Endothelial cell of umbilical vein (primary cell): ENCODE measurements at regions not wholly inside any gene's neighbourhood (a gene's known extent, or its start where the extent isn't known, plus 50 kb on each side); places are given as distances from the start of the nearest gene placed in this dataset.

ENCODE experiments used
- BruUV-seq: library from RNA; stranded (reverse); fragments of 400-500 nt; replicated peaks from 2 replicates; lab custom pipeline; 2021; lab: Mats Ljungman, UMichigan
- CTCF ChIA-PET: fragments of 300-600, 350-600 bp; sonication (Branson Sonifier 250); formaldehyde crosslinking; loops from one replicate; lab custom pipeline; 2021; ENCODE audit warnings: antibody characterized with exemption, inconsistent platforms; lab: Charles Lee
- POLR2A ChIA-PET: fragments of 300-600, 350-600 bp; sonication (Branson Sonifier 250); formaldehyde crosslinking; loops from one replicate; lab custom pipeline; 2021; ENCODE audit warnings: antibody characterized with exemption, inconsistent platforms; lab: Charles Lee
- DNase-seq: peaks from one replicate; pipeline ENCODE4 v3.0.0-alpha.2; 2011; ENCODE audit warnings: low read depth, low spot score
- FAIRE-seq: peaks from 2 replicates; lab custom pipeline; 2011; peaks lifted over from hg19 to GRCh38; lab: Jason Lieb, UNC
- H2AFZ ChIP-seq: 2 replicates; pipeline ENCODE4 v1.6.0; 2012; ENCODE audit warnings: low read depth, low read length, control low read depth, inconsistent platforms
- H3K27ac ChIP-seq: 2 replicates; pipeline ENCODE4 v1.5.1; 2011; ENCODE audit warnings: low read depth, mild to moderate bottlenecking, control low read depth, low read length, moderate library complexity; ENCODE audit not compliant: insufficient read depth
- H3K27me3 ChIP-seq, 2 experiments: 2 replicates each; pipeline versions ENCODE4 v1.6.0 to v1.6.1; 2011; ENCODE audit warnings: low read length in 2 of 2, mixed read lengths in 1 of 2; ENCODE audit not compliant: control insufficient read depth in 2 of 2, insufficient read depth in 2 of 2
- H3K36me3 ChIP-seq, 2 experiments: 2 replicates in 1 of 2; 3 replicates in 1 of 2; pipeline ENCODE4 v1.5.1; 2011; ENCODE audit warnings: low read length in 2 of 2, mild to moderate bottlenecking in 1 of 2, moderate library complexity in 1 of 2; ENCODE audit not compliant: control insufficient read depth in 2 of 2, insufficient read depth in 2 of 2; ENCODE audit errors: extremely low read depth in 1 of 2
- H3K4me1 ChIP-seq: 3 replicates; pipeline ENCODE4 v1.5.1; 2011; ENCODE audit warnings: mild to moderate bottlenecking, low read length; ENCODE audit not compliant: control insufficient read depth, insufficient read depth; ENCODE audit errors: extremely low read depth
- H3K4me2 ChIP-seq: 2 replicates; pipeline ENCODE4 v1.6.1; 2011; ENCODE audit warnings: low read length, control low read depth, mixed read lengths; ENCODE audit not compliant: insufficient read depth
- H3K4me3 ChIP-seq, 3 experiments: fragments of 200-600 bp in 1 of 3; sonication (generic), shearing (Covaris generic) in 1 of 3; replicated peaks in 1 of 3; 2 replicates each; pipeline ENCODE4 v1.5.1; 2011 to 2016; ENCODE audit warnings: control low read depth in 3 of 3, low read length in 3 of 3, mild to moderate bottlenecking in 2 of 3, inconsistent platforms in 1 of 3, low read depth in 1 of 3, moderate library complexity in 1 of 3; ENCODE audit not compliant: insufficient read depth in 1 of 3
- H3K79me2 ChIP-seq: 2 replicates; pipeline ENCODE4 v1.6.0; 2012; ENCODE audit warnings: low read length, inconsistent platforms; ENCODE audit not compliant: control insufficient read depth, insufficient read depth
- H3K9ac ChIP-seq: replicated peaks from 2 replicates; pipeline ENCODE3; 2011; ENCODE audit warnings: low read length, control low read depth; ENCODE audit not compliant: insufficient read depth; ENCODE audit errors: extremely low read depth
- H3K9me1 ChIP-seq: replicated peaks from 3 replicates; pipeline ENCODE4 v1.6.0; 2011; ENCODE audit warnings: mild to moderate bottlenecking, low read length; ENCODE audit not compliant: control insufficient read depth, insufficient read depth; ENCODE audit errors: extremely low read depth
- H3K9me3 ChIP-seq: replicated peaks from 2 replicates; pipeline ENCODE4 v1.5.1; 2012; ENCODE audit warnings: low read length, inconsistent platforms; ENCODE audit not compliant: control insufficient read depth, insufficient read depth
- H4K20me1 ChIP-seq: replicated peaks from 2 replicates; pipeline ENCODE3; 2011; ENCODE audit warnings: mild to moderate bottlenecking, low read length; ENCODE audit not compliant: control insufficient read depth, insufficient read depth; ENCODE audit errors: extremely low read depth
- EZH2 ChIP-seq: IDR thresholded peaks from 2 replicates; pipeline ENCODE4 v1.6.1; 2012; ENCODE audit warnings: borderline replicate concordance, low read depth, mild to moderate bottlenecking, moderate library complexity, low read length, inconsistent platforms; ENCODE audit not compliant: severe bottlenecking
- FOS ChIP-seq: IDR thresholded peaks from 2 replicates; pipeline ENCODE4 v1.6.1; 2011; ENCODE audit warnings: mild to moderate bottlenecking, low read length, moderate library complexity, borderline replicate concordance; ENCODE audit not compliant: insufficient read depth
- GATA2 ChIP-seq: IDR thresholded peaks from 2 replicates; pipeline ENCODE4 v1.7.0; 2011; ENCODE audit warnings: low read depth, mild to moderate bottlenecking, moderate library complexity, mixed read lengths, low read length; ENCODE audit not compliant: insufficient read length, insufficient read depth
- JUN ChIP-seq: IDR thresholded peaks from 2 replicates; pipeline ENCODE4 v1.6.1; 2011; ENCODE audit warnings: borderline replicate concordance, low read depth; ENCODE audit not compliant: insufficient read length, insufficient read depth
- MYC ChIP-seq: IDR thresholded peaks from one replicate; pipeline ENCODE4 v1.6.1; 2011; ENCODE audit warnings: mild to moderate bottlenecking, low read depth, low read length
- POLR2A ChIP-seq: IDR thresholded peaks from 2 replicates; pipeline ENCODE4 v1.6.1; 2012; ENCODE audit warnings: low read depth, mild to moderate bottlenecking, control low read depth, low read length
- POLR2AphosphoS5 ChIP-seq: IDR thresholded peaks from 2 replicates; pipeline ENCODE4 v1.6.1; 2012; ENCODE audit warnings: low read depth, mild to moderate bottlenecking, control low read depth, low read length, moderate library complexity; ENCODE audit not compliant: insufficient read depth
- dilution Hi-C: fragments of 300-500 bp; cut with MboI; formaldehyde crosslinking; loops from one replicate; pipeline ENCODE4 v1.15.0; 2019; ENCODE audit warnings: low sequenced_read_pairs; ENCODE audit not compliant: extremely low pct_ligation_motif_present
- intact Hi-C: fragments of 100-400 bp; cut with micrococcal nuclease; formaldehyde crosslinking; loops from one replicate; pipeline ENCODE4 v1.10.0; 2022
- TF ChIP-seq, protein P1 (sequence below), 2 donors: IDR thresholded peaks; 1 replicate in 1 of 2; 2 replicates in 1 of 2; pipeline ENCODE4 v1.5.1; 2011; ENCODE audit warnings: low read length in 2 of 2, mild to moderate bottlenecking in 2 of 2, moderate library complexity in 2 of 2, control low read depth in 1 of 2, inconsistent platforms in 1 of 2, low read depth in 1 of 2; ENCODE audit not compliant: insufficient read depth in 1 of 2; ENCODE audit errors: extremely low read depth in 1 of 2
- TF ChIP-seq, protein P2 (sequence below): IDR thresholded peaks from 2 replicates; pipeline ENCODE4 v1.6.1; 2011; ENCODE audit not compliant: insufficient read depth, insufficient read length

DNA sequence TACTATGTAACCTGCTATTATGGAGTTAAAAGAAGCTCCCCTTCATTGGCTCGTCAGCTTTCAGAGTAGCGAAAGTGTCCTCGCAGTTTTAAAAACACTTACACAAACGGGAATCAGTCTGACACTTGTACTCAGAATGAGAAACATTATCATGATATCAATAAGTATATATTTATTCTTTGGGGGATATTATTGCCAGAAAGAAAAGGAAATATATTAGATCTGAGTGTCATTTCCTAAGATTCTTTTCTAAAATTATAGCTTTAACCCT lies 584.5 kb downstream of the ZEB2 start:
- Histone ChIP-seq H3K27ac (no peak overlapping the region), H3K9me1 (no peaks in the 10 kb centered on the region), H3K36me3 (no peaks in the 10 kb centered on the region), H3K4me3 (no peak overlapping the region), H3K79me2 (no peaks in the 10 kb centered on the region), H3K9me3 (no peaks in the 10 kb centered on the region), H3K4me1 (peaks cover 10% of the 10 kb centered on the region), H3K9ac (no peak overlapping the region), H3K27me3 (no peaks in the 10 kb centered on the region), H3K4me2 (no peak overlapping the region), H4K20me1 (no peaks in the 10 kb centered on the region), H2AFZ (no peak overlapping the region)
- no peak for FAIRE-seq
- intact Hi-C loops (loop anchor here (10.0 kb wide), 1 partner anchor 579 kb away; no protein-coding TSS in a partner anchor), dilution Hi-C loops (no loop called here)
- ChIA-PET CTCF (no interaction called here), POLR2A (no interaction called here)
- DNase-seq, result no peak
- BruUV-seq, result no TSS peak
- no peak for TF ChIP-seq FOS
- no peak for TF ChIP-seq GATA2
- TF ChIP-seq POLR2A, result no peak
- no peak for TF ChIP-seq POLR2AphosphoS5
- no peak for TF ChIP-seq EZH2
- TF ChIP-seq, protein P1, sequence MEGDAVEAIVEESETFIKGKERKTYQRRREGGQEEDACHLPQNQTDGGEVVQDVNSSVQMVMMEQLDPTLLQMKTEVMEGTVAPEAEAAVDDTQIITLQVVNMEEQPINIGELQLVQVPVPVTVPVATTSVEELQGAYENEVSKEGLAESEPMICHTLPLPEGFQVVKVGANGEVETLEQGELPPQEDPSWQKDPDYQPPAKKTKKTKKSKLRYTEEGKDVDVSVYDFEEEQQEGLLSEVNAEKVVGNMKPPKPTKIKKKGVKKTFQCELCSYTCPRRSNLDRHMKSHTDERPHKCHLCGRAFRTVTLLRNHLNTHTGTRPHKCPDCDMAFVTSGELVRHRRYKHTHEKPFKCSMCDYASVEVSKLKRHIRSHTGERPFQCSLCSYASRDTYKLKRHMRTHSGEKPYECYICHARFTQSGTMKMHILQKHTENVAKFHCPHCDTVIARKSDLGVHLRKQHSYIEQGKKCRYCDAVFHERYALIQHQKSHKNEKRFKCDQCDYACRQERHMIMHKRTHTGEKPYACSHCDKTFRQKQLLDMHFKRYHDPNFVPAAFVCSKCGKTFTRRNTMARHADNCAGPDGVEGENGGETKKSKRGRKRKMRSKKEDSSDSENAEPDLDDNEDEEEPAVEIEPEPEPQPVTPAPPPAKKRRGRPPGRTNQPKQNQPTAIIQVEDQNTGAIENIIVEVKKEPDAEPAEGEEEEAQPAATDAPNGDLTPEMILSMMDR (IDR thresholded peaks at IDR 0.05; ENCODE audit: extremely low read depth in 1 of 2, insufficient read depth in 1 of 2, low read depth in 1 of 2, low read length in 2 of 2), result no peak
- TF ChIP-seq JUN, result no peak
- TF ChIP-seq, protein P2, sequence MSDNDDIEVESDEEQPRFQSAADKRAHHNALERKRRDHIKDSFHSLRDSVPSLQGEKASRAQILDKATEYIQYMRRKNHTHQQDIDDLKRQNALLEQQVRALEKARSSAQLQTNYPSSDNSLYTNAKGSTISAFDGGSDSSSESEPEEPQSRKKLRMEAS, result no peak
- no peak for TF ChIP-seq MYC
